ENCODE measurements at regions not wholly inside any gene's neighbourhood (a gene's known extent, or its start where the extent isn't known, plus 50 kb on each side); places are given as distances from the start of the nearest gene placed in this dataset.

- FAIRE-seq (no peak), DNase-seq (ENCODE audit: insufficient read length, low spot score) (no peak)
These were observed 53.9 kb downstream of the BARX1 start for GRCh38 chr9:93900971-93901861.

- DNase-seq (ENCODE audit: insufficient read length, low spot score) (no peak), FAIRE-seq (no peak)
These were observed 54.7 kb downstream of the BARX1 start for GRCh38 chr9:93900436-93900819.

- no peak for DNase-seq (ENCODE audit: insufficient read length, low spot score)
- FAIRE-seq, result no peak
These were observed 55.3 kb downstream of the BARX1 start for GRCh38 chr9:93899609-93900435.

GRCh38 chr9:93898502-93899426, 56.4 kb downstream of the BARX1 start:
- DNase-seq (ENCODE audit: insufficient read length, low spot score) (no peak), FAIRE-seq (no peak)

- no peak for DNase-seq (ENCODE audit: insufficient read length, low spot score)
- FAIRE-seq, result no peak
These were observed 57.1 kb downstream of the BARX1 start for GRCh38 chr9:93898026-93898425.

GRCh38 chr9:93897075-93897970, 57.8 kb downstream of the BARX1 start:
- DNase-seq (ENCODE audit: insufficient read length, low spot score) (no peak), FAIRE-seq (no peak)

GRCh38 chr9:93896496-93897033, 58.6 kb downstream of the BARX1 start:
- DNase-seq (ENCODE audit: insufficient read length, low spot score) (no peak), FAIRE-seq (no peak)

- DNase-seq (ENCODE audit: insufficient read length, low spot score), result no peak
- FAIRE-seq, result no peak
These were observed 59.1 kb downstream of the BARX1 start for GRCh38 chr9:93896093-93896492.

GRCh38 chr9:93895535-93895934, 59.6 kb downstream of the BARX1 start:
- FAIRE-seq, result no peak

GRCh38 chr9:93894691-93895079, 60.5 kb downstream of the BARX1 start:
- FAIRE-seq (no peak), DNase-seq (ENCODE audit: insufficient read length, low spot score) (no peak)

More at GRCh38 chr9:93895535-93895934, 59.6 kb downstream of the BARX1 start:
- DNase-seq (ENCODE audit: insufficient read length, low spot score), result no peak

GRCh38 chr9:93893899-93894690, 61.1 kb downstream of the BARX1 start:
- FAIRE-seq, result no peak
- DNase-seq (ENCODE audit: insufficient read length, low spot score), result no peak

GRCh38 chr9:93893194-93893593, 62.0 kb downstream of the BARX1 start:
- DNase-seq (ENCODE audit: insufficient read length, low spot score) (no peak), FAIRE-seq (no peak)

GRCh38 chr9:93892748-93893147, 62.4 kb downstream of the BARX1 start:
- FAIRE-seq, result no peak
- DNase-seq (ENCODE audit: insufficient read length, low spot score), result no peak

- DNase-seq (ENCODE audit: insufficient read length, low spot score) (no peak), FAIRE-seq (no peak)
These were observed 63.4 kb downstream of the BARX1 start for GRCh38 chr9:93891549-93892310.

- FAIRE-seq (no peak), DNase-seq (ENCODE audit: insufficient read length, low spot score) (no peak)
These were observed 64.1 kb downstream of the BARX1 start for GRCh38 chr9:93891050-93891449.

GRCh38 chr9:93890436-93890935, 64.7 kb downstream of the BARX1 start:
- no peak for FAIRE-seq
- no peak for DNase-seq (ENCODE audit: insufficient read length, low spot score)

- FAIRE-seq (no peak), DNase-seq (ENCODE audit: insufficient read length, low spot score) (no peak)
These were observed 68.2 kb downstream of the BARX1 start for GRCh38 chr9:93886911-93887310.

- FAIRE-seq, result no peak
- no peak for DNase-seq (ENCODE audit: insufficient read length, low spot score)
These were observed 70.3 kb downstream of the BARX1 start for GRCh38 chr9:93884808-93885207.
